T-helper 2 cell (primary cell): ENCODE measurements at regions not wholly inside any gene's neighbourhood (a gene's known extent, or its start where the extent isn't known, plus 50 kb on each side); places are given as distances from the start of the nearest gene placed in this dataset.
"Not testable (repeated sequence)": the region's sequence is repeated elsewhere in the genome, so short reads cannot be mapped to it uniquely, and the experiment has no call there.

Experiments used
- DNase-seq, 5 experiments: peaks; one replicate each; pipeline versions ENCODE4 v3.0.0 to v3.0.0-alpha.2; 2012 to 2022

DNA sequence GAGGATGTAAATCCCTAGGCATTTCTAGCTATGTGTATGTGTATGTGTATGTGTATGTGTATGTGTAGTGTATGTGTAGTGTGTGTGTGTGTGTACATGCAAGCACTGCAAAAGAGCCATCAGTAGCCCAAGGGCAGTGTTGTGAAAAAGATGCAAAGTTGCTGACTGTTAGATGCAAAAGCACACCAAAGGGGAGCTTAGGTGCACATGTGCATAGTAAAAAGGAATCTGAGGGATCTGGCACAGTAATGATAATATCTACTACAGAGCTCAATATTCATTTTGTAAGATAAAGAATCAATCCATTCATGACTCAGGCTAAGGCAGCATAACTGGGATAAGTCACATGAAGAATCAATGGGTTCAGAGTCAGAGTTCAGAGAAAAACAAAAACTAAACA lies 80.2 kb downstream of the TMEM47 start:
- DNase-seq = no peak

DNA sequence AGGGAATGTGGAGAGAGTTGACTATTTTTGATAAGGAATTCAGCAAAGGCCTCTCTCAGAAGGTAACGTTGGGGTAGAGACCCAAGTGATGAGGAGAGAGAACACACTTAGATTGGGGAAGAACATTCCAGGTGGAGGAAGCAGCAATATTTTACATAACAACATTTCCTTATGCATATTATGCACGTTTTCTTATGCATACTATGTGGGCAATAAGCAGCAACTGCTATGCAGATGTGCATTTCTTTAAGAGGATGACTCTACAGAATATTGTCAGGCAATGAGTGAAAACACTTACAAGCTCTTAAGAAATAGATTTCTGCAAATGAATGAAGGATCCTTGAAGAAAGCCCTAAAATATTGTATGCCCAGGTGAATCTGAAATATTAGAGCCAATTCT lies 91.1 kb downstream of the TMEM47 start:
- DNase-seq = no peak

DNA sequence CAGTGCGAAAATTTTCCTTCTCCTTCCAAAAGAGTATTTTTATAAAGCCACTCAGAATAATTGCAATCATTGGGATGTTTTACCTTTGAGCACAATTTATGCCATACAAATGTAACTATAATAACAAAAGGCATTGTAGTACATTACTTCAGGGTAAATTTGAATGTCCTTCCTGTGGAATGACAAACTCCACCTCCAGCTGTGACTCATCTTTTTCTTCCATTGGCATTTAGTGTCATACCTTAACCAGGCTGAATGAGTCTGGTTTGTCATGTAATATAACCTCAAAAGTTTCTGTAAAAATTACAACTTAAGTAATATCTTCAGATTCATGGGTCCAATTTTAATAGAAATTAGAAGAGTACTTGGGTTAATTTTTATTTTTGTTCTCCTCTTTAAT lies 93.3 kb downstream of the TMEM47 start:
- DNase-seq = no peak

DNA sequence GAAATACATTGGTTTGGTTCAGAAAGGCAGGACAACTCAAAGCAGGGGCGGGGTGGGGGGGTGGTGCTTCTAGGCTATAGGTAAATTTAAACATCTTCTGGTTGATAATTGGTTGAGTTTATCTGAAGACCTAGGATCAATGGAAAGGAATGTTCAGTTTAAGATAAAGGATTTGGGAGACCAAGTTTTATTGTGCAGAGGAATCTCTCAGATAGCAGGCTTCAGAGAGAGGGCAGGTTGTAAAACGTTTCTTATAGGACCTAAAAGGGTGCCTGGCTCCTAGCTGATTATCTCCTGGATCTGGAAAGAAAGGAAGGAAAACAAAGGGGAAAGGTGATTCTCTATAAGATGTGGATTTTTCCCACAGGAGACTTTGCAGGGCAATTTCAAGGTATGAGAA lies 94.0 kb downstream of the TMEM47 start:
- DNase-seq = no peak

DNA sequence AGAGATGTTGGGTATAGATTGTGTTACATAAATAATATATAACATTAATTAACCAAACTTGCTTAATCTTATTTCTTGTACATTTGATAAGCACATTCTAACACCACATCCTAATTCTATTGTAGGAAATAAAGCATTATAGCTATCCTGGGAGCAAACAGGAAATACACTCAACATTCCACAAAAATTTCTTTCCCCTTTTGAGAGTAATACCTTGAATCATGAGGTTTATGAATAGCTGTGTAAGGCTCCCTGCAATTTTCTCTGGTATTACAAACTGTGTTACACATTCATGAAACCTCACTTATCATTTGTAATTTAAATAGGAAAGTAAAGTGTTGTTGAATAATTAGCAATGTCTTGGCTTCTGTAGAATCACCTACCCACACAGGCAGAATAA lies 95.1 kb downstream of the TMEM47 start:
- DNase-seq = no peak

DNA sequence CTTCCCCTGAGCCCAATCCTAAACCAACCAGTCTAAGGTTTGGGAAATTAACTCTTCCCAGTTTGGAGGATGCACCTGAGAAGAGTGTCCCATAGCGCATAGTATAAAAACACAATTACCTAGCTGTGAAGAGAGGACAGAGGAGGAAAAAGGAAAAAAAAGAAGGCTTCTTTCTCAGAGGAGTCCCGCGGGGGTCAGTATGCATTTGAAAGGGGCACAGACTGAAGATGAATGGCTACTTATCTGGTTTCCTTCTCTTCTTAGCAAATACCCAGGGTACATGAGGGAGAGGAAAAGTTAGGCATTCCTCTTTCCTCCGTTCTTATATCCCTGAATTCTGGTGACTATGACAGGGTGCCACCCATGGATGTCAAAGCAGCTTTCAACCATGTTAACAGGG lies 96.9 kb downstream of the TMEM47 start:
- no peak for DNase-seq

DNA sequence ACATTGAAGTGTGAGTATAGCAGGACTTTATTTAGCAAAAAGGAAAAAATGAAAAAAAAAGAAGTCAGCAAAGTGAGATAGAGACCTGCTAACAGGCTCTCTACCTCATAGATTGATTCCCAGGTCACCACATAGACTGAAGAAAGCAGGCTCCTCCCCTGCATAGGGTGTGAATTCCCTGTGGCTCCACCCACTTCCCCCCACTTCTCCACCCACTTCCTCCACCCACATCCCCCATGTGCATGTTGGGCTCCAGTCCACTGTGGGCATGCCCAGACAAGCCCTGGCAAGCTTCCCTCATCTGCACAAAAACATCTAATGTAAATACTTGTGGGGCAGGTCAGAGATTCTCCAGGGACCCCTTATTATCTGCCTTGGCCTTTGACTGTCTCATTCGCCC lies 97.8 kb downstream of the TMEM47 start:
- DNase-seq = peak in 1 of 5 experiments; percentile 39

DNA sequence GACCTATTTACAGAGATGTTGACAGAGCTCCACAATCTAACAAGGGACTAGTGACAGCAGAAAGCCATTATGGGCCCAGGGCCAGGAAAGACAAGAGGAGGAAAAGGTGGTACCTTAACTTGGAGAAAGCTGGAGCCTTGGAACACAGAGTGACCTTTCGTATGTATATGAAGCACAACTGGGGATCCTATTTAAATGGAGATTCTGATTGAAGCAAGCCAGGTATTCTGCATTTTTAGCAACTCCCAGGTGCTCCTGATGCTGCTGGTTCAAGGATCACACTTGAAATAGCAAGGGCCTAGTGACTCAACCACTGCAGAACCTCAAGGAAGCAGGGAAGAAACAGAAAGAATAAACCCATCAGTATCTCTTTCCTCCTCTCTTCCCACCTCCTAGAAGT lies 99.4 kb downstream of the TMEM47 start:
- no peak for DNase-seq

DNA sequence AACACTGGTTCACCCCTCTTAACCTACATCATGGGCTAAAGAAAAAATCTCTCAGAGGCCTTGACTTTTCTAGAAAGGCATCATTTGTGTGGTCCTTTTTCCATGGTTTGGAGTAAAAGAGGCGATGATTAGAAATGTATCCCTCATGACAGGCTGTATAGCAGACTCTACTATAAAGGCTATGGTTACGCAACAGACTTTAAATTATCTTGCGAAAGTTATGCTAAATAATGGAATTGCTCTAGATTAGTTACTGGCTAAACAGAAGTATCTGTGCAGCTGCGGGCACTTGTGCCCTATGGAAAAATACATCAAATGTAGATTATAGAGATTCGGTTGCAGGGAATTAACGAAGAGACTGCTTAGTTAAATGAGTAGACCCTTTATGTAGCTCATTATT lies 101.6 kb downstream of the TMEM47 start:
- no peak for DNase-seq

DNA sequence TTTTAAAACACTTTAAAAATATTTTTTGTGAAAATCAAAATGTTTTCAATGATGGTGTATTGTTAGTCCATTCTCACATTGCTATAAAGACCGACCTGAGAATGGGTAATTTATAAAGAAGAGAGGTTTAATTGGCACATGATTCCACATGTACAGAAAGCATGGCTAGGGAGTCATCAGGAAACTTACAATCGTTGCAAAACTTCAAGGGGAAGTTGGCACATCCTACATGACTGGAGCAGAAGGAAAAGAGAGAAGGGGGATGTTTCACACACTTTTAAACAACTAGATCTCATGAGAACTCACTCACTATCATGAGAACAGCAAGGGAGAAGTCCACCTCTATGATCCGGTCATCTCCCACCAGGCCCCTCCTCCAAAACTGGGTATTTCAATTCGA lies 110.7 kb downstream of the TMEM47 start:
- no peak for DNase-seq

DNA sequence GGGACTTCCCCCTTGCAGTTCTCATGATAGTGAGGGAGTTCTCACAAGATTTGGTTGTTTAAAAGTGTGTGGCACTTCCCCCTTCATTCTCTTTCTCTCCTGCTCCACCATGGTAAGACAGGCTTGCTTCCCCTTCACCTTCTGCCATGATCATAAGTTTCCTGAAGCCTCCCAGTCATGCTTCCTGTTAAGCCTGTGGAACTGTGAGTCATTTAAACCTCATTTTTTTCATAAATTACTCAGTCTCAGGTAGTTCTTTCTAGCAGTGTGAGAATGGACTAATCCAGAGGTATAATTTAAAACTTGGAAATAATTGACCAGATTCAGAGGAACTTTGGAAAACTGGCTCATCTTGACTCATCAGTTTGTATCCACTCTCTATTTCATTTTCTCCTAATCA lies 129.0 kb downstream of the TMEM47 start:
- no peak for DNase-seq

DNA sequence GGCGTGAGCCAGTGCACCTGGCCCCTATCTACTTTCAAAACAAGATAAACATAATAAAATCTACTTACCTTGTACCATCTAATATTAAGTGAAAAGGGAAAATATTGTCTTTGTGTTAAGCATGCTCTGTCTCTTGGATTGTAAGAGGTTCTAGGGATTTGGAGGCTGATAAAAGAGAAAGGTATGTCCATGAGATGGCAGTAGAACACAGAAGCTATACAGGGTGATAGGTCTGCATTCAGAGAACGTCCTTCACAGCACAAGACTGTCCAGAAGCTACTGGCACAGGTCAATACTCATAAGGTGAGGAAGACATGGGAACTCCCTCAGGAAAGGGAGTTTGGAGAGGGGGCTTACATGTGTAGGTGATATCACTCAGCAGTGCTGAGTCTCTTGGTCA lies 135.5 kb downstream of the TMEM47 start:
- DNase-seq = no peak

DNA sequence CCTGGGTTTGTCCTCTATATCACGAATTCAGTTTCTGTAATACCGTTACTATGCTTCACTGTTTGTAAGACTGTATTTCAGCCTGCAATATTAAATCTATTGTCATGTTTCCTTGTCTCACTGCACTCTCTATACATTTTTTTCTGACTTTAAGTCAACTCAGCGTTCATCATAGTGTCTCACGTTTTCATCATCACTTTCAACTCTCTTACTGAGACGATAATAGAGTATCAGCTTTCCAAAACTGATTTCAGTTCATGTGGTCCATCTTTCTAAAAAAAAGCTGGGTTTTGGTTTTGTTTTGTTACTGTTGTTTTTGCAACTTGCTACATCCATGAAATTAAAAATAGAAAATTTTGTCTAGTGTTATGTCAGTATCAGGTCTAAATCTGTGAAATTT lies 147.7 kb downstream of the TMEM47 start:
- DNase-seq = no peak

DNA sequence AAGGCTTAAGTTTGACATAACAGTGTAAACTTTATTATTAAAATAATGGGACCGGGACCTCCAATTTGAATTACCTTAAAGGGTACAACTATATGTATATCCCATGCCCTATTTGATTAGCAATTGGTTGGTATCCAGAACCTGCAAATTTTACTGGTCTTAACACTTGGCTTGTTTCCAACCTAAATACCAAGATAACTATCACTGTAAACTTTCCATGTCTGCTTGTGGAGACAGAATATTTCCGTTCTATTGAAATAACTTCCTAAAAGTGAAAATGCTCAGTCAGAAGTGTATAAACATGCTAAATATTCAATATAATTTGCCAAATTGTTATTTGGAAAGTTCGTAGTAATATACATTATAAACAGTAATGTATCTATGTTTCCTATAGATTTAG lies 154.0 kb downstream of the TMEM47 start:
- DNase-seq = no peak

DNA sequence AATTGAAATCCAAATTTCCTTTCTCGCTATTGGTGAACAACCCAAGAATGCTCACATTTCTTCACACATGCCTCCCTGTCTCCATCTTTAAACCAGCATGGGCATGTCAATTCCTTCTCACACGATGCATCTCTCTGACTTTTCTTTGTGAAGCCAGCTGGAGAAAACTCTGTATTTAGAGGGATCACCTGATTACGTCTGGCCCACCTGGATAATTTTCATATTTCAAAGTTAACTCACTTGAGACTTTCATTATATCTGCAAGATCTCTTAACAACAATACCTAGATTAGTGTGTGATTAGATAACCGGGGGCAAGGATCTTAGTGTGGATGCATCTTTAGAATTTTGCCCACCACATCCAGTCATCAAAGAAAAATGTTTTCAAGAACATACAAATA lies 164.0 kb downstream of the TMEM47 start:
- no peak for DNase-seq

DNA sequence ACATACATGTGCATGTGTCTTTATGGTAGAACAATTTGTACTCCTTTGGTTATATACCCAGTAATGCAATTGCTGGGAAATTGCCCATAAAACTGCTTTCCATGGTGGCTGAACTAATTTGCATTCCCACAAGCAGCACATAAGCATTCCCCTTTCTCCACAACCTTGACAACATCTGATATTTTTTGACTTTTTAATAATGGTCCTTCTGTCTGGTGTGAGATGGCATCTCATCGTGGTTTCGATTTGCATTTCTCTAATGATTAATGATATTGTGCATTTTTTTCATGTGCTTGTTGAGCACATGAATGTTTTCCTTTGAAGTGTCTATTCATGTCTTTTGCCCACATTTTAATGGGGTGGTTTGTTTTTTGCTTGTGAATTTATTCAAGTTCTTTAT lies 166.0 kb downstream of the TMEM47 start:
- no peak for DNase-seq

DNA sequence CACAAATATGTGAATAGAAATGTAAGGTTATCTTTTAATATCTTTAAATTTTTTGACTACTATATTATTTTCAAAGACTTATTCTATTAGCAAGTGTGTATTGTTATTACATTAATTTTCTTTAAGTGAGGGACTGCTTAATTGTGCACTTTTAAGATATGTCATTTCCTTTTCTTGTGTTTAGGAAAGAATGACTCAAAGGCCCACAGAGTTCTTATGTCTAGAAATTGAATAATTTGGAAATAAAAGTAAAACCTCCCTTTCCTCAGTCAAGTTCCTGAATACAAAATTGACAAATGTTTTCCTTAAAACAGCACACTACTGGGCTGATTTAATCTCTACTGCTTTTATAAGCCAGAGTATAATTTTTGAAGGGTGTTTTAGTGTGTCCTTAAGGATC lies 169.7 kb downstream of the TMEM47 start:
- no peak for DNase-seq

DNA sequence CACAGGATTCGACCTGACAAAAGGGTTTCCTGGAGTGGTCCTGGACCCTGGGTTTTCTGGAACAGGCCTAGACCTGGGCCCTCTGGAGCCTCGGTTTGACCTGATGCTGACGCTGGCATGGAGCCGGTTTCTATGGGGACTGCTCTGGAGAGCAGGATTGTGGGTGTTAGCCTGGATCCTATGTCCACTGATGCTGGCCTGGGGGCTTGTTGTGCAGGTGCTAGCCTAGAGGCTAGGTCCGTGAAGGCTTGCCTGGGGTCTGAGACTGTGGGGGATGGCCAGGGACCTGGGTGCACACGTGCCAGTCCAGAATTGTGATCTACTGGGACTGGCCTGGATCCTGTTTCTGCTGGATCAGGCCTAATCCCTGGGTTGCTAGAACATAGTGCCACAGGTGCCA lies 173.1 kb downstream of the TMEM47 start:
- no peak for DNase-seq

DNA sequence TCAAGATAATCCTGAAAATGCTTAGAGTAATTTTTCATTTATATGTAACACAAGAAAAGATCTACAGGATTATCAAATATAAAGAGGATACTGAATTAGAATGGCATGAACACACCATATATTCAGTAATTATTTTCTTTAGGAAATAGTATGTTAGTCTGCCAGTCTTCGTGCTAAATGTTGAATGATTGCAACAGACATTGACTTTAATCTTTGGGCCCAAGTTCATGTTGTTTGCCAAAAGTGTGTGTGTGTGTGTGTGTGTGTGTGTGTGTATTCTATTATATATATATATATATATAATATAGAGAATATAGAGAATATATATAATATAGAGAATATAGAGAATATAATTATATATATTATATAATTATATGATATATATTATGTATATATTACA lies 186.6 kb downstream of the TMEM47 start:
- no peak for DNase-seq

DNA sequence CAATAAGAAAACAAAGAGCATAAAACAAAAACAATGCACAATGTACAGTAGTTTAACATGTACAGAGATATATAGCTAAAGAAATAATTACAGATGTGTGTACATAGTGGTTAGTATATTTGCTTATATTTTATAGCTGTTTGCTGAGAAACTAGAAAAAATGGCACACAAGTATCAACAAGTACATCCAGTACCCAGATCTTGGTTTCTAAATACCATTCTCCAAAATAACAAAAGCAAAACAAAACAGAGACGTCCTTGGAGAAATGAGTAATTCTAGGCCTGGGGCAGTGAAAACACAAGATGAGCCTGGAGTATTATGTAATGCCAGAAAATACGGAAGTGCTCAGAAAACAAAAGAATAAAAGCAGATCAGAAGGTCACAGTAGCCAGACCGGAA lies 189.6 kb downstream of the TMEM47 start:
- DNase-seq = no peak

DNA sequence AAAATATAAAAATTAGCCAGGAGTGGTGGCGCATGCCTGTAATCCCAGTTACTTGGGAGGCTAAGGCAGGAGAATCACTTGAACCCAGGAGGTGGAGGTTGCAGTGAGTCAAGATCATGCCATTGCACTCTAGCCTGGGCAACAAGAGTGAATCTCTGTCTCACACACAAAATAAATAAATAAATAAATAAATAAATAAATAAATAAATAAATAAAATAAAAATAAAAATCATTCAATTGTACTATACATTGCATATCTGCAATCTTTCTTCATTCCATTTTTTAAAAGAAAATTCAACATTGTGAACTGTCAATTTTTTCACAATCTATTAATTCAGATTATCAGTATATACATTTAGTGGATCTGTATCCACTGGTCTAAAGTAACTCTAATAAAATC lies 193.9 kb downstream of the TMEM47 start:
- DNase-seq = not testable (repeated sequence)

DNA sequence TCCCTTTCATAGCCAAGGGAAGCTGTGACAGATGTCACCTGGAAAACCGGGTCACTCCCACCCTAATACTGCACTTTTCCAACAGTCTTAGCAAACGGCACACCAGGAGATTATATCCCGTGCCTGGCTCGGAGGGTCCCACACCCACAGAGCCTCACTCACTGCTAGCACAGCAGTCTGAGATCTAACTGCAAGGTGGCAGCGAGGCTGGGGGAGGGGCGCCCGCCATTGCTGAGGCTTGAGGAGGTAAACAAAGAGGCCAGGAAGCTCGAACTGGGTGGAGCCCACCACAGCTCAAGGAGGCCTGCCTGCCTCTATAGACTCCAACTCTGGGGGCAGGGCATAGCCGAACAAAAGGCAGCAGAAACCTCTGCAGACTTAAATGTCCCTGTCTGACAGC lies 199.2 kb downstream of the TMEM47 start:
- not testable (repeated sequence) for DNase-seq

DNA sequence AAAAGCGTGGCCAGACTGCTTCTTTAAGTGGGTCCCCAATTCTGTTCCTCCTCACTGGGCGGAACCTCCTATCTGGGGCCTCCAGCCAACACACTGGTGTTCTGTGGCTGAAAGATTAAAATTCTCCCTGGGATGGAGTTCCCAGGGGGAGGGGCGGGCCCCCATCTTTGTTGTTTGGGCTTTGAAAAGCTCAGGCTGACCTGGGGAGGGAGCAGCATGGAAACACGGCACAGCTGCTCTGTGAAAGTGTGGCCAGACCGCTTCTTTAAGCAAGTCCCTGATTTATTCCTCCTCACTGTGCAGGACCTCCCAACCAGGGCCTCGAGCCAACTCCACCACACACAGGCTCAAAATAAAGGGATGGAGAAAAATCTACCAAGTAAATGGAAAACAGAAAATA lies 219.5 kb downstream of the TMEM47 start:
- no peak for DNase-seq

DNA sequence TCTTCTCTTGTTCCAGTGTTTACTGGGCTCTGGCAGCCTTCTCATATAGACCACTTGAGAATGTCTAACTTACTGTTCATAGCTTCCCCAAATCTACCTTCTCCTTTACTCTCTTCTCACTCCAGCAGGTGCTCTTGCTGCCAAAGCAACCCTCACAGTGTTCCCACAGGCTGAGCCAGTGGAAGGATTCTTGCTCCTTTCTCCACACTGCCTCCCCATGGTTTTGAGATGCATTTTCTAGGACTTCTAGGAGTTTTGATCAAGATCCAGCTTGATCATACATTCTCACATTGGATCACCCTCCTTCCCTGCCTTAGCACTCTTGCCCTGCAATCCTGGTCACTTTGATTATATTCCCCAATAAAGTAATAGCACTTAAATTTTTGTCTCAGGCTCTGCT lies 230.8 kb downstream of the TMEM47 start:
- DNase-seq = no peak

DNA sequence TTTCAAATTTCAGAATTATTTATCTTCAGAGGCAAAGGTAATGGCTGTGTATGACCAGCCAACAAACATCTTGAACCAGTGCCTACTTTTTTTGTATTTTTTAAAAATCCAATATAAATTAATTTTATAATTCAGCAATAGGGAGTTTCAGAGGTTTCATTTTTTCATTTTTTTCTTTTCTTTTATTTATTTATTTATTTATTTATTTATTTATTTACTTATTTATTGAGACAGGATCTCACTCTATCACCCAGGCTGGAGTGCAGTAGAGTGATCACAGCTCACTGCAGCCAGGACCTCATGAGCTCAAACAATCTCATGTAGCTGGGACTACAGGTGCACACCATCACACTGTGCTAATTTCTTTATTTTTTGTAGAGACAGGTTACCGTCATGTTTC lies 250.5 kb downstream of the TMEM47 start:
- no peak for DNase-seq

DNA sequence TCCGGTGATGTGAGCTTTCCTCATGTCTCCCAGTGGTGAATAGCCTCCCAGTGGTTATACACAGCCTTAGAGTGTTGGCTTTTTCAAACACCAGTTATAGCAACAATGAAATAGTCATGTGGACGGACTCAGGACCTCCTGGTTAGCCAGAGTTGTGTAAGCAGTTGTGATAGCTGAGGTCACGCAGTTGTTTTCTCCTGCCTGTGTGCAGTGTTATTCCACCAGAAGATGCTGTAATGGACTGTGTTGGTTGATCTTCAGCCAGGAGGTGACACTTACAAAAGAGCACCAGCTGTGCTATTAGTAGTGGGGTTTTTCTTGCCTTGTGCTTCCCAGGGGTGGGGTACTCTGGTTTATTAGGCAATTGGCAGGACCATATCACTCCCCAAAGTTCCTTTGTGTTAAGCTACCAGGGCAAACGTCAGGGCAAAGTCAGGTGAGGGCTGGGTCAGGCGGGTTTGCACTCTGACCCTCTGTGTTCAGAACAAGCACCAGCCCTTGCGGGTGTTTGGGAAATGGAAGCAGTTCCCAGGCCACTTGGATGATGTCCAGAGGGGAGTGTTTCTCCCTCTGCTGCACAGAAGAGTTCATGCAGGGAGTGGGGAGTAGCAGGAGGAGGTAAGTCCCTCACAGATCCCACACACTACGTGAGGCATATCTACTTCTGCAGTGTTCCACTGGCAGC lies 252.6 kb downstream of the TMEM47 start:
- no peak for DNase-seq
